NCI-H82 treated with DMSO at 0.1 percent for 48 hours (cell line): ENCODE measurements at regions not wholly inside any gene's neighbourhood (a gene's known extent, or its start where the extent isn't known, plus 50 kb on each side); places are given as distances from the start of the nearest gene placed in this dataset.

Experiments
- DNase-seq: peaks from one replicate; lab custom pipeline; 2025; ENCODE audit not compliant: unreplicated experiment; lab: John Stamatoyannopoulos, UW

- DNase-seq, result no peak
Observed at GRCh38 chr17:72297326-72298115, 176.7 kb downstream of the SOX9 start.

GRCh38 chr17:72299100-72299499, 178.3 kb downstream of the SOX9 start:
- DNase-seq, result no peak

GRCh38 chr17:72299592-72299991, 178.8 kb downstream of the SOX9 start:
- no peak for DNase-seq

- DNase-seq, result no peak
Observed at GRCh38 chr17:72301887-72302286, 181.1 kb downstream of the SOX9 start.

GRCh38 chr17:72302735-72303134, 181.9 kb downstream of the SOX9 start:
- no peak for DNase-seq

GRCh38 chr17:72303787-72304733, 183.2 kb downstream of the SOX9 start:
- no peak for DNase-seq

GRCh38 chr17:72304859-72305258, 184.0 kb downstream of the SOX9 start:
- DNase-seq, result no peak

GRCh38 chr17:72305472-72305871, 184.7 kb downstream of the SOX9 start:
- DNase-seq, result no peak

- DNase-seq, result no peak
Observed at GRCh38 chr17:72306037-72306436, 185.2 kb downstream of the SOX9 start.

- no peak for DNase-seq
Observed at GRCh38 chr17:72307836-72308235, 187.0 kb downstream of the SOX9 start.

GRCh38 chr17:72308744-72309385, 188.0 kb downstream of the SOX9 start:
- DNase-seq, result no peak

- DNase-seq, result no peak
Observed at GRCh38 chr17:72311004-72311403, 190.2 kb downstream of the SOX9 start.

GRCh38 chr17:72315122-72315913, 194.5 kb downstream of the SOX9 start:
- DNase-seq, result no peak

GRCh38 chr17:72318131-72318530, 197.3 kb downstream of the SOX9 start:
- no peak for DNase-seq

- no peak for DNase-seq
Observed at GRCh38 chr17:72321896-72322295, 201.1 kb downstream of the SOX9 start.

GRCh38 chr17:72332367-72332766, 211.5 kb downstream of the SOX9 start:
- no peak for DNase-seq

GRCh38 chr17:72333570-72333969, 212.8 kb downstream of the SOX9 start:
- no peak for DNase-seq

GRCh38 chr17:72334205-72334604, 213.4 kb downstream of the SOX9 start:
- no peak for DNase-seq

- no peak for DNase-seq
Observed at GRCh38 chr17:72336026-72336803, 215.4 kb downstream of the SOX9 start.

GRCh38 chr17:72336804-72337070, 215.9 kb downstream of the SOX9 start:
- DNase-seq, result no peak
